ENCODE measurements at regions not wholly inside any gene's neighbourhood (a gene's known extent, or its start where the extent isn't known, plus 50 kb on each side); places are given as distances from the start of the nearest gene placed in this dataset.

GRCh38 chr10:80861882-80862281 lies 324.2 kb downstream of the SH2D4B start:
- no peak for DNase-seq

GRCh38 chr10:80870282-80870681 lies 332.6 kb downstream of the SH2D4B start:
- DNase-seq, result no peak

GRCh38 chr10:80871083-80871482 lies 333.4 kb downstream of the SH2D4B start:
- DNase-seq, result no peak

- no peak for DNase-seq
Observed at GRCh38 chr10:80878330-80878729, 340.6 kb downstream of the SH2D4B start.

- DNase-seq, result no peak
Observed at GRCh38 chr10:80890146-80890545, 352.4 kb downstream of the SH2D4B start.

GRCh38 chr10:80893256-80893655 lies 355.6 kb downstream of the SH2D4B start:
- no peak for DNase-seq

GRCh38 chr10:80894311-80894791 lies 356.6 kb downstream of the SH2D4B start:
- DNase-seq, result no peak

GRCh38 chr10:80894797-80895467 lies 357.2 kb downstream of the SH2D4B start:
- DNase-seq, result no peak

- DNase-seq, result no peak
Observed at GRCh38 chr10:80896076-80896475, 358.4 kb downstream of the SH2D4B start.

- DNase-seq, result no peak
Observed at GRCh38 chr10:80896959-80897358, 359.3 kb downstream of the SH2D4B start.

- DNase-seq, result no peak
Observed at GRCh38 chr10:80900661-80901060, 363.0 kb downstream of the SH2D4B start.

GRCh38 chr10:80908611-80909010 lies 370.9 kb downstream of the SH2D4B start:
- DNase-seq, result no peak

GRCh38 chr10:80909254-80909653 lies 371.6 kb downstream of the SH2D4B start:
- DNase-seq, result no peak

GRCh38 chr10:80917636-80918035 lies 379.9 kb downstream of the SH2D4B start:
- DNase-seq, result no peak

- no peak for DNase-seq
Observed at GRCh38 chr10:80921032-80921431, 383.3 kb downstream of the SH2D4B start.

GRCh38 chr10:80924063-80924952 lies 386.6 kb downstream of the SH2D4B start:
- DNase-seq, result peak; percentile 36

- no peak for DNase-seq
Observed at GRCh38 chr10:80927419-80928078, 389.8 kb downstream of the SH2D4B start.

- DNase-seq, result no peak
Observed at GRCh38 chr10:80938903-80939302, 401.2 kb downstream of the SH2D4B start.

GRCh38 chr10:80945264-80945880 lies 407.7 kb downstream of the SH2D4B start:
- no peak for DNase-seq

- no peak for DNase-seq
Observed at GRCh38 chr10:80946073-80946472, 408.4 kb downstream of the SH2D4B start.

GRCh38 chr10:80946957-80947726 lies 409.4 kb downstream of the SH2D4B start:
- no peak for DNase-seq

GRCh38 chr10:80949785-80950184 lies 412.1 kb downstream of the SH2D4B start:
- DNase-seq, result no peak
